ENCODE measurements at regions not wholly inside any gene's neighbourhood (a gene's known extent, or its start where the extent isn't known, plus 50 kb on each side); places are given as distances from the start of the nearest gene placed in this dataset.
"Not testable (repeated sequence)": the region's sequence is repeated elsewhere in the genome, so short reads cannot be mapped to it uniquely, and the experiment has no call there.

GRCh38 chr5:84961193-84961592 lies 576.5 kb upstream of the EDIL3 start:
- Mint-ChIP-seq H3K27me3 (no peaks in the 10 kb centered on the region), H3K4me1 (no peaks in the 10 kb centered on the region), H3K4me3 (no peak overlapping the region), H3K27ac (no peak overlapping the region), H3K9me3 (ENCODE audit: low read depth) (peaks cover 3% of the 10 kb centered on the region), H3K36me3 (no peaks in the 10 kb centered on the region)
- DNase-seq, result no peak
- ATAC-seq, result no peak
- CTCF ChIA-PET, result no interaction called here

- DNase-seq, result no peak
- H3K27me3 Mint-ChIP-seq, result no peaks in the 10 kb centered on the region
Measured at GRCh38 chr5:84961903-84962302, 577.2 kb upstream of the EDIL3 start.

GRCh38 chr5:84983093-84983492 lies 598.4 kb upstream of the EDIL3 start:
- no peaks in the 10 kb centered on the region for H3K4me1 Mint-ChIP-seq
- no peak for DNase-seq
- H3K9me3 Mint-ChIP-seq (ENCODE audit: low read depth), result no peaks in the 10 kb centered on the region
- CTCF ChIA-PET, result no interaction called here
- no peak for ATAC-seq
- no peaks in the 10 kb centered on the region for H3K27me3 Mint-ChIP-seq
- H3K36me3 Mint-ChIP-seq, result no peaks in the 10 kb centered on the region
- H3K27ac Mint-ChIP-seq, result no peak overlapping the region
- no peak overlapping the region for H3K4me3 Mint-ChIP-seq

More at GRCh38 chr5:84961903-84962302, 577.2 kb upstream of the EDIL3 start:
- Mint-ChIP-seq H3K4me3 (no peak overlapping the region), H3K4me1 (no peaks in the 10 kb centered on the region), H3K27ac (no peak overlapping the region), H3K36me3 (no peaks in the 10 kb centered on the region), H3K9me3 (ENCODE audit: low read depth) (peaks cover 3% of the 10 kb centered on the region)
- no peak for ATAC-seq
- CTCF ChIA-PET, result interaction anchor here (0.6 kb wide), 1 partner anchor 1232 kb away, joined by 4 read pairs; no protein-coding TSS in a partner anchor

GRCh38 chr5:84985148-84985547 lies 600.5 kb upstream of the EDIL3 start:
- Mint-ChIP-seq H3K27ac (no peak overlapping the region), H3K27me3 (no peaks in the 10 kb centered on the region), H3K4me1 (no peaks in the 10 kb centered on the region), H3K9me3 (ENCODE audit: low read depth) (no peaks in the 10 kb centered on the region), H3K4me3 (no peak overlapping the region), H3K36me3 (no peaks in the 10 kb centered on the region)
- DNase-seq (no peak), ATAC-seq (no peak)
- CTCF ChIA-PET, result interaction anchor here (1.2 kb wide), 1 partner anchor 11 kb away, joined by 4 read pairs; no protein-coding TSS in a partner anchor

- Mint-ChIP-seq H3K36me3 (no peaks in the 10 kb centered on the region), H3K27ac (no peak overlapping the region), H3K4me1 (no peaks in the 10 kb centered on the region), H3K27me3 (no peaks in the 10 kb centered on the region), H3K4me3 (no peak overlapping the region), H3K9me3 (ENCODE audit: low read depth) (no peaks in the 10 kb centered on the region)
- ATAC-seq, result no peak
- no peak for DNase-seq
- CTCF ChIA-PET, result no interaction called here
Measured at GRCh38 chr5:84986688-84987087, 602.0 kb upstream of the EDIL3 start.

GRCh38 chr5:85000671-85001070 lies 616.0 kb upstream of the EDIL3 start:
- Mint-ChIP-seq H3K27ac (no peak overlapping the region), H3K27me3 (no peaks in the 10 kb centered on the region)

GRCh38 chr5:85002026-85002425 lies 617.3 kb upstream of the EDIL3 start:
- ATAC-seq; H3K27me3 Mint-ChIP-seq; H3K4me3 Mint-ChIP-seq; H3K27ac Mint-ChIP-seq; DNase-seq; H3K36me3 Mint-ChIP-seq; CTCF ChIA-PET; H3K9me3 Mint-ChIP-seq (ENCODE audit: low read depth); H3K4me1 Mint-ChIP-seq: not testable (repeated sequence)

More at GRCh38 chr5:85000671-85001070, 616.0 kb upstream of the EDIL3 start:
- H3K4me1 Mint-ChIP-seq, result no peaks in the 10 kb centered on the region
- no peak overlapping the region for H3K4me3 Mint-ChIP-seq
- H3K36me3 Mint-ChIP-seq, result no peaks in the 10 kb centered on the region
- ATAC-seq, result no peak
- CTCF ChIA-PET, result no interaction called here
- H3K9me3 Mint-ChIP-seq (ENCODE audit: low read depth), result peaks cover 5% of the 10 kb centered on the region
- no peak for DNase-seq

GRCh38 chr5:85010014-85010562 lies 625.4 kb upstream of the EDIL3 start:
- H3K36me3 Mint-ChIP-seq, result no peaks in the 10 kb centered on the region
- H3K4me3 Mint-ChIP-seq, result no peak overlapping the region
- no peaks in the 10 kb centered on the region for H3K27me3 Mint-ChIP-seq
- H3K9me3 Mint-ChIP-seq (ENCODE audit: low read depth), result peaks cover 4% of the 10 kb centered on the region
- ATAC-seq (no peak), DNase-seq (no peak)
- CTCF ChIA-PET, result no interaction called here
- H3K27ac Mint-ChIP-seq, result no peak overlapping the region
- H3K4me1 Mint-ChIP-seq, result no peaks in the 10 kb centered on the region

GRCh38 chr5:85017261-85017660 lies 632.6 kb upstream of the EDIL3 start:
- DNase-seq (no peak), ATAC-seq (no peak)
- H3K4me1 Mint-ChIP-seq, result no peaks in the 10 kb centered on the region
- no peak overlapping the region for H3K4me3 Mint-ChIP-seq
- peaks cover 4% of the 10 kb centered on the region for H3K9me3 Mint-ChIP-seq (ENCODE audit: low read depth)
- no peaks in the 10 kb centered on the region for H3K36me3 Mint-ChIP-seq
- no peaks in the 10 kb centered on the region for H3K27me3 Mint-ChIP-seq
- CTCF ChIA-PET, result no interaction called here
- no peak overlapping the region for H3K27ac Mint-ChIP-seq

GRCh38 chr5:85030316-85031084 lies 645.8 kb upstream of the EDIL3 start:
- Mint-ChIP-seq H3K27ac (no peak overlapping the region), H3K4me1 (no peaks in the 10 kb centered on the region), H3K27me3 (no peaks in the 10 kb centered on the region), H3K36me3 (no peaks in the 10 kb centered on the region), H3K4me3 (no peak overlapping the region), H3K9me3 (ENCODE audit: low read depth) (peaks cover 5% of the 10 kb centered on the region)
- ATAC-seq, result no peak
- CTCF ChIA-PET, result no interaction called here
- no peak for DNase-seq

- no peak overlapping the region for H3K4me3 Mint-ChIP-seq
- H3K27me3 Mint-ChIP-seq, result no peaks in the 10 kb centered on the region
- no peaks in the 10 kb centered on the region for H3K4me1 Mint-ChIP-seq
- H3K36me3 Mint-ChIP-seq, result no peaks in the 10 kb centered on the region
- H3K9me3 Mint-ChIP-seq (ENCODE audit: low read depth), result no peaks in the 10 kb centered on the region
- H3K27ac Mint-ChIP-seq, result no peak overlapping the region
- CTCF ChIA-PET, result no interaction called here
- DNase-seq (no peak), ATAC-seq (no peak)
Measured at GRCh38 chr5:85049020-85049419, 664.3 kb upstream of the EDIL3 start.

- H3K27me3 Mint-ChIP-seq, result no peaks in the 10 kb centered on the region
- H3K4me3 Mint-ChIP-seq, result no peak overlapping the region
- ATAC-seq, result no peak
- no peaks in the 10 kb centered on the region for H3K36me3 Mint-ChIP-seq
- CTCF ChIA-PET, result no interaction called here
- no peak for DNase-seq
- H3K4me1 Mint-ChIP-seq, result no peaks in the 10 kb centered on the region
- no peaks in the 10 kb centered on the region for H3K9me3 Mint-ChIP-seq (ENCODE audit: low read depth)
- no peak overlapping the region for H3K27ac Mint-ChIP-seq
Measured at GRCh38 chr5:85052826-85053225, 668.1 kb upstream of the EDIL3 start.

GRCh38 chr5:85069659-85070640 lies 685.3 kb upstream of the EDIL3 start:
- no peak overlapping the region for H3K4me3 Mint-ChIP-seq
- no peak overlapping the region for H3K27ac Mint-ChIP-seq
- H3K36me3 Mint-ChIP-seq, result no peaks in the 10 kb centered on the region
- H3K4me1 Mint-ChIP-seq, result no peaks in the 10 kb centered on the region
- no peaks in the 10 kb centered on the region for H3K9me3 Mint-ChIP-seq (ENCODE audit: low read depth)
- ATAC-seq (no peak), DNase-seq (no peak)
- CTCF ChIA-PET, result no interaction called here
- no peaks in the 10 kb centered on the region for H3K27me3 Mint-ChIP-seq
